ENCODE measurements at regions not wholly inside any gene's neighbourhood (a gene's known extent, or its start where the extent isn't known, plus 50 kb on each side); places are given as distances from the start of the nearest gene placed in this dataset.
"Not testable (repeated sequence)": the region's sequence is repeated elsewhere in the genome, so short reads cannot be mapped to it uniquely, and the experiment has no call there.

DNA sequence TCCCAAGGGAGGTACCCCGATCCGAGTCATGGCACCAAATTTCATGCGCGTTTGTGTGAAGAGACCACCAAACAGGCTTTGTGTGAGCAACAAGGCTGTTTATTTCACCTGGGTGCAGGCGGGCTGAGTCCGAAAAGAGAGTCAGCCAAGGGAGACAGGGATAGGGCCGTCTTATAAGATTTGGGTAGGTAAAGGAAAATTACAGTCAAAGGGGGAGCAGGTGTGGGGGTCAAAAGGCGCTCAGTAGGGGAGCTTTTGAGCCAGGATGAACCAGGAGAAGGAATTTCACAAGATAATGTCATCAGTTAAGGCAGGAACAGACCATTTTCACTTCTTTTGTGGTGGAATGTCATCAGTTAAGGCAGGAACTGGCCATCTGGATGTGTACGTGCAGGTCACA, 1104.1 kb downstream of the OLFM4 start:
- TF ChIP-seq CTCF (IDR thresholded peaks at IDR 0.05); POLR2A (IDR thresholded peaks at IDR 0.05; ENCODE audit: low read depth); EP300 (IDR thresholded peaks at IDR 0.05): not testable (repeated sequence)

Measured in esophagus muscularis mucosa (tissue), 4 donors.